Hippocampal formation (tissue), 2 donors: ENCODE measurements at regions not wholly inside any gene's neighbourhood (a gene's known extent, or its start where the extent isn't known, plus 50 kb on each side); places are given as distances from the start of the nearest gene placed in this dataset.

ENCODE experiments used
- DNase-seq, 2 donors: peaks; one replicate each; lab custom pipeline; 2025; lab: John Stamatoyannopoulos, UW

- DNase-seq: no peak
These were observed 564.5 kb downstream of the FGF9 start for GRCh38 chr13:22235285-22235949.

- DNase-seq: no peak
These were observed 565.0 kb downstream of the FGF9 start for GRCh38 chr13:22235950-22236290.

GRCh38 chr13:22238269-22238668 is 567.4 kb downstream of the FGF9 start:
- no peak for DNase-seq

DNA sequence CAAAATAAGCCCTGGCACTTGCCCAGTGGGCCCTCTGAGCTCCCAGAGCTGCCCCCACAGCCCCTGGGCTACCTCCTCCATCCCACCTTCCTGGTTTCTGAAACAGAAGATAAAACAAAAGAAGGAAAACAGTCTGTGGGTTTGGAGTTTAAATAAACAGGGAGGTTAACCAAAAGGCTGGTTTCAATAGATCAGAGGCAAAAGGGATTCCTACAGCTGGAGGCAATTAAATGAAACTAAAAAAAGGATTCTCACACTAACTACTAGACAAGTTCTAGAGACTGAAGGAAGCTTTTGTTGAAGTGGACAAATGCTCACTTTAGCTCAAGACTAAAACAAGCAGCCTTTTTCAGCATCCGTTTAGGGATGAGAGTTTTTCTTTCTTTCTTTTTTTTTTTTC is 569.8 kb downstream of the FGF9 start:
- DNase-seq: no peak

DNA sequence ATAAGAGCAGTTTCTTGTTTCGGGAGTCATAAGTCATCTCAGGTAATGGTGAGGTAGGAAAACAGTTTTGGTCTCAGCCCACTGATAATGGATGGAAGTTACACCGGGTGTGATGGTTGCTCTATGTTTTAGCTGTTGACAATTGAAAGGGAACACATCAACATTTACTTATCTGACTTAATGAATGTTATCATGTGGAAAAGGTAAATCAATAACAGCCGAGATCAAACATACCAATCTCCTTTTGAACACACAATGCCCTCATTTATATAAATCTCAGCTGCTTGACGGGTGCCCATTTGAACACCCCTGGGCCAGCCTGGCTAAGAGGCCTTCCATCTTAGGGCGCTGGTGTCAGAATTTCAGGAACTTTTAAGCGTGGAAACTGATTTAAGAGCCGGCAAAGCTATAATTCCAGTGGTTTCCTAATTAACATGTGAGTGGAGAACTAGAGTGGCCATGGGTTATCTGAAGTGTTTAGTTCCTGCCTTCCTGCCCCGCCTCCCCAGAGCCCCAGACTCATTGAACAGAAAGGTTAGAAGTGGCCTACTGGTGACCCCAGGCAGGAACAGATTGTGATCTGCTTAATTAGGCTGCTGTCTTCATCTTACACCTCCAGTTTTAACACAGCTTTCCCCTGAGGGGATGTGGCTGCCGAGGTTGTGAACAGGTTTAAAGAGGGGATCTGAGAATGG is 572.7 kb downstream of the FGF9 start:
- DNase-seq: no peak

DNA sequence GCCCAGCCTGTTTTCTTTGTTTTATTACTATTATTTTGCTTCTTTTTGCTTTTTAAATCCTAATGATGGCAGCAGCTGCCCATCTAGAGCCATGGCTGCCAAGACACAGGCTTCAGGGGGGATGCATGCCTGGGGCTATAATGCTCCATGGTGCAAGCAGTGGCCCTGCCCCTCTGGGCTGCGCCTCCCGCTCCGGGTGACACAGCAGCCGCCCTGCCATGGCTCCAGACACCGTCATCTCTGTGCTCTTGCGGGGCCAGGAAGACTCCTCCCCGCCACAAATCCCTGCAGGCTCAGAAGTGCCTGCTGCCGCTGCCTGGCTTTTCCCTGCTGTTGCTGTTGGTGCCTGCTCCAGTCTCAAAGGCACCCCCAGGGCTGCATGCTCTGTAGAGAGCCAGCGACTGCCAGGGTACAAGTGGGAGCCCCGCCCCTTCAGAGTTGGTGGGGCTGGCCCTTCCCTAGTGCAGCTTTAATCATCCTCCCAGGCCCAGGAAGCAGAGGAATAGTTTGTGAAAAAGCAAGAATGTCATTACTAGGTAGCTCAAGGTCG is 581.5 kb downstream of the FGF9 start:
- no peak for DNase-seq

- no peak for DNase-seq
These were observed 582.2 kb downstream of the FGF9 start for GRCh38 chr13:22253107-22253506.

GRCh38 chr13:22256111-22256639 is 585.3 kb downstream of the FGF9 start:
- DNase-seq: no peak

- DNase-seq: no peak
These were observed 591.4 kb downstream of the FGF9 start for GRCh38 chr13:22262001-22262885.

- no peak for DNase-seq
These were observed 592.3 kb downstream of the FGF9 start for GRCh38 chr13:22263185-22263584.

DNA sequence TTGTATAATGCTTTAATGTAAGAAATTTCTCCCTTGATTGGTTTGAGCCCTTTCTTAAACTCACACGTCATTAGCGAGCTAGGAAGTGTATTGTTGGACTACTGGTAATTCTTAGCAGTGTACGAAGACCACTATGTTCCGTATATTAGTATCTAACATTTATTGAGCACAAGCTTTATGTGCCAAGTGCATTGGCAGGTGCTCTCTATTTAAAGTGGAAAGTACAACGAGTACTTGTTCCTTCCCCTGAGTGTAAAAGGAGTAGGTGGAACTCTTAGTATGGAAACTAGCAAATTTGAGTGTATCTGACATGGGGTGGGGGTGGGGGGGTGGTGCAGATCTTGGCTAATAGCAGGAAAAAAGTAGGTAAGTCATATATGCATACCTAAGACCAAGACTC is 594.7 kb downstream of the FGF9 start:
- no peak for DNase-seq

DNA sequence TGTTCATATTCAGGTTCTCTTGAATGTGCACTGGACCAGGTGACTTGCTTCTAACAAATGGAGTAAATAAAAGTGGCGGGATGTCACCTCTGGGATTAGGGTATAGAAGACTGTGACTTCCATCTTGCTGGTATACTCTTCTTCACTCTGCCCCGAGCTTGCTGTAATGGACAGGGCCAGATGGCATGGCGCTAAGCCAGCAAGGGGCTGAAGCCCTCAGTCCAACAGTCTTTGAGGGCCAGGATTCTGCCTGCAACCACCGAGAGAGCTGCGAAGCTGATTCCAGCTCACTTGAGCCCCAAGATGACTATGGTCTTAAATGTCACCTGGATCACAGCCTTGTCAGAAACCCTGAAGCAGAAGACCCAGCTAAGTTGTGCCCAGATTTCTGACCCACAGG is 600.0 kb downstream of the FGF9 start:
- DNase-seq: no peak

DNA sequence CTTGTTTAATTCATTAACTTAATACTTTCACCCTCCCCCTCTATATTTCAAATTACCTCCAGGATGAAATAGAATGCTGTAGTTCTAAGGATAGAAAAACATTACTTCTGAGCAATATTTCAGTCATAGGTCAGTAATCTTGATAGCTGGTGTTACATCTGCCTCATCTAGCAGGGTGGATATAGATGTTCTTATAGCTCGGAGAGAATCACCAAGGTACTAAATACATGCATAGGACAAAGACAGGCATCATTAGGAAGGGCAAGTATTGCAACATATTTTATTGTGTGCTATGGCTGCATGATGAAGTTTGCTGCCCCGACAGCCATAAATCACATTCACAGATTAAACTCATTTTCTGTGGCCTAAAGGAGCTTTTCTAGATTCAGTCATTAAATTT is 601.0 kb downstream of the FGF9 start:
- DNase-seq: no peak

GRCh38 chr13:22275393-22275792 is 604.5 kb downstream of the FGF9 start:
- DNase-seq: no peak

DNA sequence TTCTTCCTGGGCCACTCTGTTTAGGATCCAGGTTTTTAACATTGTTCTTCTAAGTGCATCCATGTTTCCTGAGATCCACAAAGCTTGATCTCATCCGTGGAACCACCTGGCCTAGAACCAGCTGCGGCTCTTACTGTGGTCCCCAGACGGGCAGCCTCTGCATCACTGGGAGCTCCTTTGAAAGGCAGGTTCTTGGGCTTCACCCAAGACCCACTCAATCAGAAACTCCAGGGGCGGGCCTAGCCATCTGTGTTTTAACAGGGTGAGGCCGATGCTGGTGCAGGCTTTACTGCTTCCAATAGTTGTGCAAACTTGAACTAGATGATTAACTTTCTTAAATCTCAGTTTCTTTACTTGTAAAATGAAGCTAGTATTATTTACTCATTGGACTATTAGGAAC is 605.7 kb downstream of the FGF9 start:
- no peak for DNase-seq

DNA sequence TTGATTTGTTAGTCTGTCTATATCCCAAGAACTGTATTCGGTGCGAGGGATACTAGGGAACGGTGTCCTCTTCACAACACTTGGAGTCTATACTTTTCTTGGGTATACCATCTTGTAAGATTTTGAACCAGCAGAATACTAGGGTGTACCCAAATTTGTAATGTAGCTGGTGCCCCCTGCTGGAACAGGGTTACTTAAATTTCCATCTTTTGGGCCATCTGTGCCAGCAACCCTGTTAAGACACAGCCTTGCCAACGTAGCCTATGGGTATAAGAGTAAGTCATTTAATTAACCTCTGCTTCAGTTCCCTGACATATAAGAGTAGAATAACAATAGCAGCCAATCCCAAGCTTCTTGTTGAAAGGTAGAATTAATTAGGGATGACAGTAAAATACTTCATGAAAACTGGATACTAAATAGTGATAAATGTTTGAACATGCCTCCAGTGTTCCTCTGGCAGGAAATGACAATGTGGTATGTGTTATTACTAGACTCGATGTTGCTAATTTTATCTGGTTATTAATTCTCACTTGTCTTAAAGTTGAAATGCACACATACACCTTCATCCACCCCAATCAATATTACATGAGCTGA is 607.6 kb downstream of the FGF9 start:
- DNase-seq: peak in 1 of 2 donors; percentile 4

- no peak for DNase-seq
These were observed 615.0 kb downstream of the FGF9 start for GRCh38 chr13:22285867-22286266.

DNA sequence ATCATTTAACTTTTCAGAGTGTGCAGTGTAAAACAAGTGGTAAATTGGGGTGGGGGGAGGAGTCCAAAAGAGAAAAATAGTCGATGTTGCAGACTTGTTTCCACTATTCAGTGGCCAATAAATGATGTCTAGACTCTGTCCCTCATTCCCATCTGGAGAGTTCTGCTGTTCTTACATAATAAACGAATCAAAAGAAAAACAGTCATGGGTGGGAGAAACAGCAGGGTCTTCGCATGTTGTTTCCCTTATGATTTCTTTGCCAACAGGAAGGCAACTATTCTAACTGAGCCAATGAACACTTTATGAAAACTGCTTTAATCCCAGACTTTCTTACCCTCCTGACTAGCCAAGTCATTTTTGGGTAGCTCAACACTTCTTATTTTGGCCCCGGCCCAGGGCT is 615.5 kb downstream of the FGF9 start:
- DNase-seq: no peak

DNA sequence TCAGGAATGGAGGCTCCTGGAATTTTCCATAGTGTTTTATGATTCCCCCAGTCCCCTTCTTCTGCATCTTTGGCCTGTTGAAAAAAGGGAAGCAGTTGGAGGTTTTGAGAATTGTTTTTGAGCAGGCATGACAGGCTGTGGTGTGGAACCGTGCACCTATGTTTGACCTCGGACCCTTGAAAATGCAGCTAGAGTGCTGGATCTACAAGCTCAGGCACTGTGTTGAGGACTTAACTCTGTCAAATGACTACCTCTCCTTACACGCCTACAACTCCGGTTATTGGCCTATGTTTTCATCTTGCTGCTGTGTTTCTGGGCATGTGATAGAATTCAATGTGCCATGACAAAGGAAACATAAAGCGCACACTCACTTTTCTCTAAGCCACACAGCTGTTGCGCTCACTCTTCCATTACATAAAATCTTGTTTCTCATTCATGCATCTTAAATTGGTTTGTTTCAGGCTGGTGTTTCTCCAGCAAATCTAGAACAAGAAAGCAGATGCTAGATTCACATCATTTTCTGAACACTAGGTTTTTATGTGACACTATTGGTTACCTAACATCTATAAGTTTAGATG is 616.6 kb downstream of the FGF9 start:
- DNase-seq: no peak

- DNase-seq: no peak
These were observed 617.6 kb downstream of the FGF9 start for GRCh38 chr13:22288496-22288895.

GRCh38 chr13:22289711-22290110 is 618.8 kb downstream of the FGF9 start:
- DNase-seq: no peak

- DNase-seq: no peak
These were observed 627.7 kb downstream of the FGF9 start for GRCh38 chr13:22298530-22298929.
